ENCODE measurements at regions not wholly inside any gene's neighbourhood (a gene's known extent, or its start where the extent isn't known, plus 50 kb on each side); places are given as distances from the start of the nearest gene placed in this dataset.
"Not testable (repeated sequence)": the region's sequence is repeated elsewhere in the genome, so short reads cannot be mapped to it uniquely, and the experiment has no call there.

GRCh38 chr11:33529461-33529860, 171.2 kb downstream of the C11orf91 start:
- Histone ChIP-seq H3K4me1 (no peaks in the 10 kb centered on the region), H3K27ac (no peak overlapping the region), H3K4me3 (no peak overlapping the region), H3K27me3 (peaks cover 0 to 7% (median 0%) of the 10 kb centered on the region in 9 donors), H3K9me3 (peaks cover 0 to 22% (median 8%) of the 10 kb centered on the region in 12 donors), H3K36me3 (no peaks in the 10 kb centered on the region)
- intact Hi-C loops (cut with DNase I) = loop anchor here in 1 of 10 donors (10.0 kb wide), 1 partner anchor 55 kb away; no protein-coding TSS in a partner anchor
- TF ChIP-seq CTCF (IDR thresholded peaks at IDR 0.05) = no peak
- no peak for TF ChIP-seq POLR2A (IDR thresholded peaks at IDR 0.05)
- ATAC-seq = no peak
- DNase-seq = no peak
- 71 to 79% (median 78%) methylated on average over 2 of the region's 2 CpGs for WGBS, 4 donors

GRCh38 chr11:33527738-33528137, 172.9 kb downstream of the C11orf91 start:
- H3K36me3 ChIP-seq, ATAC-seq, H3K27ac ChIP-seq, H3K4me3 ChIP-seq, H3K4me1 ChIP-seq, DNase-seq, H3K27me3 ChIP-seq: not testable (repeated sequence)
- WGBS, 4 donors = 79 to 86% (median 84%) methylated on average over 4 of the region's 4 CpGs
- intact Hi-C loops (cut with DNase I) = loop anchor here in 1 of 10 donors (10.0 kb wide), 1 partner anchor 57 kb away; no protein-coding TSS in a partner anchor
- peaks cover 0 to 22% (median 8%) of the 10 kb centered on the region in 12 donors for H3K9me3 ChIP-seq

- WGBS, 4 donors = 79 to 85% (median 84%) methylated on average over 4 of the region's 4 CpGs
- Histone ChIP-seq H3K9me3 (peaks cover 0 to 22% (median 8%) of the 10 kb centered on the region in 12 donors), H3K36me3 (no peaks in the 10 kb centered on the region), H3K4me3 (no peak overlapping the region), H3K4me1 (no peaks in the 10 kb centered on the region), H3K27ac (no peak overlapping the region), H3K27me3 (peaks cover 0 to 4% (median 0%) of the 10 kb centered on the region in 9 donors)
- intact Hi-C loops (cut with DNase I) = loop anchor here in 1 of 10 donors (10.0 kb wide), 1 partner anchor 59 kb away; no protein-coding TSS in a partner anchor
- DNase-seq = no peak
- ATAC-seq = no peak
- no peak for TF ChIP-seq POLR2A (IDR thresholded peaks at IDR 0.05)
- TF ChIP-seq CTCF (IDR thresholded peaks at IDR 0.05) = no peak
Measured at GRCh38 chr11:33525789-33526188, 174.8 kb downstream of the C11orf91 start.

- Histone ChIP-seq H3K27ac (no peak overlapping the region), H3K27me3 (peaks cover 0 to 4% (median 0%) of the 10 kb centered on the region in 9 donors), H3K4me1 (no peaks in the 10 kb centered on the region), H3K4me3 (no peak overlapping the region), H3K36me3 (no peaks in the 10 kb centered on the region), H3K9me3 (peaks cover 0 to 3% (median under 1%) of the 10 kb centered on the region in 12 donors)
- DNase-seq (no peak), ATAC-seq (no peak)
- intact Hi-C loops (cut with DNase I) = loop anchor here in 1 of 10 donors (10.0 kb wide), 1 partner anchor 63 kb away; no protein-coding TSS in a partner anchor
- 80 to 85% (median 82%) methylated on average over 3 of the region's 3 CpGs for WGBS, 4 donors
- TF ChIP-seq CTCF (IDR thresholded peaks at IDR 0.05) (no peak), POLR2A (IDR thresholded peaks at IDR 0.05) (no peak)
Measured at GRCh38 chr11:33521384-33521783, 179.2 kb downstream of the C11orf91 start.

- 0 to 90% (median 62%) methylated on average over 1 of the region's 1 CpG for WGBS, 4 donors
- Histone ChIP-seq H3K27me3 (peaks cover 0 to 2% (median 0%) of the 10 kb centered on the region in 9 donors), H3K4me3 (no peak overlapping the region), H3K9me3 (no peaks in the 10 kb centered on the region), H3K4me1 (no peaks in the 10 kb centered on the region), H3K27ac (no peak overlapping the region), H3K36me3 (no peaks in the 10 kb centered on the region)
- DNase-seq (no peak), ATAC-seq (no peak)
- no peak for TF ChIP-seq CTCF (IDR thresholded peaks at IDR 0.05)
- no peak for TF ChIP-seq POLR2A (IDR thresholded peaks at IDR 0.05)
- intact Hi-C loops (cut with DNase I) = loop anchor here in 1 of 10 donors (10.0 kb wide), 1 partner anchor 65 kb away; no protein-coding TSS in a partner anchor
Measured at GRCh38 chr11:33520112-33520511, 180.5 kb downstream of the C11orf91 start.

All from heart left ventricle (tissue), 16 donors.